Hepatocyte (in vitro differentiated cells): ENCODE measurements at regions not wholly inside any gene's neighbourhood (a gene's known extent, or its start where the extent isn't known, plus 50 kb on each side); places are given as distances from the start of the nearest gene placed in this dataset.

Source experiments
- DNase-seq: peaks from one replicate; pipeline ENCODE4 v3.0.0-alpha.2; 2016; ENCODE audit warnings: low spot score
- H2AFZ ChIP-seq: fragments of 200-600 bp; sonication (generic); 2 replicates; pipeline ENCODE4 v1.6.0; 2016; ENCODE audit warnings: antibody characterized with exemption, mild to moderate bottlenecking
- H3K27ac ChIP-seq: fragments of 200-600 bp; sonication (generic); 2 replicates; pipeline ENCODE4 v1.5.1; 2016; ENCODE audit warnings: mild to moderate bottlenecking
- H3K27me3 ChIP-seq: fragments of 200-600 bp; sonication (generic); 2 replicates; pipeline ENCODE4 v1.6.1; 2016
- H3K36me3 ChIP-seq: fragments of 200-600 bp; sonication (generic); replicated peaks from 2 replicates; pipeline ENCODE4 v1.5.1; 2016; ENCODE audit warnings: low read depth; ENCODE audit not compliant: insufficient read depth
- H3K4me1 ChIP-seq: fragments of 200-600 bp; sonication (generic); 2 replicates; pipeline ENCODE4 v1.5.1; 2016; ENCODE audit warnings: mild to moderate bottlenecking, moderate library complexity; ENCODE audit not compliant: insufficient read depth
- H3K4me2 ChIP-seq: fragments of 200-600 bp; sonication (generic); 2 replicates; pipeline ENCODE4 v1.6.0; 2016
- H3K4me3 ChIP-seq: fragments of 200-600 bp; sonication (generic); 2 replicates; pipeline ENCODE4 v1.5.1; 2016; ENCODE audit warnings: mild to moderate bottlenecking
- H3K79me2 ChIP-seq: fragments of 200-600 bp; sonication (generic); 2 replicates; pipeline ENCODE4 v1.6.0; 2017; ENCODE audit warnings: mild to moderate bottlenecking
- H3K9me2 ChIP-seq: fragments of 200-600 bp; sonication (generic); replicated peaks from 2 replicates; pipeline ENCODE4 v1.6.0; 2017; ENCODE audit warnings: mild to moderate bottlenecking; ENCODE audit not compliant: insufficient read depth
- H3K9me3 ChIP-seq: fragments of 200-600 bp; sonication (generic); 2 replicates; pipeline ENCODE4 v1.5.1; 2016; ENCODE audit warnings: low read depth, mild to moderate bottlenecking
- H4K20me1 ChIP-seq: fragments of 200-600 bp; sonication (generic); 2 replicates; pipeline ENCODE4 v1.6.0; 2016; ENCODE audit warnings: mild to moderate bottlenecking; ENCODE audit not compliant: insufficient read depth, poor library complexity, severe bottlenecking
- CTCF ChIP-seq: fragments of 200-600 bp; sonication (generic); IDR thresholded peaks from 2 replicates; pipeline ENCODE4 v1.5.1; 2016; ENCODE audit warnings: antibody characterized with exemption, mild to moderate bottlenecking; ENCODE audit not compliant: poor library complexity
- EZH2 ChIP-seq: fragments of 200-600 bp; sonication (generic); IDR thresholded peaks from 2 replicates; pipeline ENCODE4 v1.6.1; 2016; ENCODE audit warnings: antibody characterized with exemption, mild to moderate bottlenecking, borderline replicate concordance
- EZH2phosphoT487 ChIP-seq: fragments of 200-600 bp; sonication (generic); IDR thresholded peaks from one replicate; pipeline ENCODE4 v1.6.1; 2018; ENCODE audit warnings: antibody characterized with exemption, mild to moderate bottlenecking, low read depth, moderate library complexity; ENCODE audit not compliant: unreplicated experiment, severe bottlenecking
- WGBS: methylation state at CpG from one replicate; pipeline ENCODE4 v1.1.6; 2016; ENCODE audit warnings: low lambda C conversion rate; ENCODE audit errors: missing lambda C conversion rate; 5-methylcytosine and 5-hydroxymethylcytosine counted together

- 93% methylated on average over 7 of the region's 7 CpGs for WGBS
- TF ChIP-seq CTCF: no peak
Measured at GRCh38 chr4:138957302-138957701, 58.3 kb upstream of the NOCT start.

GRCh38 chr4:138954428-138954827 lies 61.2 kb upstream of the NOCT start:
- Histone ChIP-seq H3K27ac (no peak overlapping the region), H3K79me2 (no peaks in the 10 kb centered on the region), H3K4me2 (no peak overlapping the region), H3K27me3 (no peaks in the 10 kb centered on the region), H3K36me3 (no peaks in the 10 kb centered on the region), H4K20me1 (no peaks in the 10 kb centered on the region), H3K4me3 (no peak overlapping the region), H3K9me3 (no peaks in the 10 kb centered on the region), H2AFZ (no peak overlapping the region), H3K9me2 (no peaks in the 10 kb centered on the region), H3K4me1 (no peaks in the 10 kb centered on the region)
- 66% methylated on average over 2 of the region's 2 CpGs for WGBS
- DNase-seq: no peak
- no peak for TF ChIP-seq CTCF
- TF ChIP-seq EZH2phosphoT487: no peak
- no peak for TF ChIP-seq EZH2

More at GRCh38 chr4:138957302-138957701, 58.3 kb upstream of the NOCT start:
- Histone ChIP-seq H3K36me3 (no peaks in the 10 kb centered on the region), H3K4me2 (no peak overlapping the region), H4K20me1 (no peaks in the 10 kb centered on the region), H3K27me3 (no peaks in the 10 kb centered on the region), H3K4me3 (no peak overlapping the region), H3K9me2 (no peaks in the 10 kb centered on the region), H3K9me3 (no peaks in the 10 kb centered on the region), H3K79me2 (no peaks in the 10 kb centered on the region), H2AFZ (no peak overlapping the region), H3K27ac (no peak overlapping the region), H3K4me1 (no peaks in the 10 kb centered on the region)
- DNase-seq: no peak

- no peak for DNase-seq
- TF ChIP-seq EZH2phosphoT487 (no peak), CTCF (no peak), EZH2 (no peak)
- Histone ChIP-seq H3K79me2 (no peaks in the 10 kb centered on the region), H3K36me3 (no peaks in the 10 kb centered on the region), H4K20me1 (no peaks in the 10 kb centered on the region), H3K9me2 (no peaks in the 10 kb centered on the region), H2AFZ (no peak overlapping the region), H3K27ac (no peak overlapping the region), H3K27me3 (no peaks in the 10 kb centered on the region), H3K4me3 (no peak overlapping the region), H3K4me2 (no peak overlapping the region), H3K9me3 (no peaks in the 10 kb centered on the region), H3K4me1 (no peaks in the 10 kb centered on the region)
- WGBS: 36% methylated on average over 2 of the region's 2 CpGs
Measured at GRCh38 chr4:138953961-138954371, 61.6 kb upstream of the NOCT start.

- Histone ChIP-seq H3K36me3 (no peaks in the 10 kb centered on the region), H3K27ac (no peak overlapping the region), H3K4me3 (no peak overlapping the region), H3K9me3 (no peaks in the 10 kb centered on the region), H3K4me1 (peaks cover 4% of the 10 kb centered on the region), H3K79me2 (no peaks in the 10 kb centered on the region), H2AFZ (no peak overlapping the region), H3K9me2 (no peaks in the 10 kb centered on the region), H3K27me3 (no peaks in the 10 kb centered on the region), H3K4me2 (no peak overlapping the region), H4K20me1 (no peaks in the 10 kb centered on the region)
- DNase-seq: no peak
- no peak for TF ChIP-seq EZH2phosphoT487
- TF ChIP-seq EZH2: no peak
Measured at GRCh38 chr4:138952411-138952810, 63.2 kb upstream of the NOCT start.
